ENCODE measurements at regions not wholly inside any gene's neighbourhood (a gene's known extent, or its start where the extent isn't known, plus 50 kb on each side); places are given as distances from the start of the nearest gene placed in this dataset.

- TF ChIP-seq, protein P1, sequence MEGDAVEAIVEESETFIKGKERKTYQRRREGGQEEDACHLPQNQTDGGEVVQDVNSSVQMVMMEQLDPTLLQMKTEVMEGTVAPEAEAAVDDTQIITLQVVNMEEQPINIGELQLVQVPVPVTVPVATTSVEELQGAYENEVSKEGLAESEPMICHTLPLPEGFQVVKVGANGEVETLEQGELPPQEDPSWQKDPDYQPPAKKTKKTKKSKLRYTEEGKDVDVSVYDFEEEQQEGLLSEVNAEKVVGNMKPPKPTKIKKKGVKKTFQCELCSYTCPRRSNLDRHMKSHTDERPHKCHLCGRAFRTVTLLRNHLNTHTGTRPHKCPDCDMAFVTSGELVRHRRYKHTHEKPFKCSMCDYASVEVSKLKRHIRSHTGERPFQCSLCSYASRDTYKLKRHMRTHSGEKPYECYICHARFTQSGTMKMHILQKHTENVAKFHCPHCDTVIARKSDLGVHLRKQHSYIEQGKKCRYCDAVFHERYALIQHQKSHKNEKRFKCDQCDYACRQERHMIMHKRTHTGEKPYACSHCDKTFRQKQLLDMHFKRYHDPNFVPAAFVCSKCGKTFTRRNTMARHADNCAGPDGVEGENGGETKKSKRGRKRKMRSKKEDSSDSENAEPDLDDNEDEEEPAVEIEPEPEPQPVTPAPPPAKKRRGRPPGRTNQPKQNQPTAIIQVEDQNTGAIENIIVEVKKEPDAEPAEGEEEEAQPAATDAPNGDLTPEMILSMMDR (optimal IDR thresholded peaks at IDR 0.05 in 1 of 3, IDR thresholded peaks at IDR 0.05 in 1 of 3, conservative IDR thresholded peaks at IDR 0.05 in 1 of 3; ENCODE audit: extremely low read depth in 1 of 3, insufficient read depth in 2 of 3, low read length in 3 of 3): no peak
- no peak for TF ChIP-seq EZH2 (IDR thresholded peaks at IDR 0.05; ENCODE audit: low read length)
These were observed 68.9 kb upstream of the GJB6 start for GRCh38 chr13:20301015-20301402.

Data from keratinocyte (primary cell).